OCI-LY3 (cell line): ENCODE measurements at regions not wholly inside any gene's neighbourhood (a gene's known extent, or its start where the extent isn't known, plus 50 kb on each side); places are given as distances from the start of the nearest gene placed in this dataset.

Experiments used
- EZH2phosphoT487 ChIP-seq: fragments of 200-600 bp; shearing (Covaris generic); IDR thresholded peaks from 2 replicates; pipeline ENCODE4 v1.6.1; 2018; ENCODE audit warnings: antibody characterized with exemption, mixed run types, low read depth
- TF ChIP-seq, protein P1 (sequence below): fragments of 200-600, 300-600 bp; sonication (generic); IDR thresholded peaks from 2 replicates; pipeline ENCODE4 v1.5.1; 2014; ENCODE audit warnings: antibody characterized with exemption, low read length, low read depth

DNA sequence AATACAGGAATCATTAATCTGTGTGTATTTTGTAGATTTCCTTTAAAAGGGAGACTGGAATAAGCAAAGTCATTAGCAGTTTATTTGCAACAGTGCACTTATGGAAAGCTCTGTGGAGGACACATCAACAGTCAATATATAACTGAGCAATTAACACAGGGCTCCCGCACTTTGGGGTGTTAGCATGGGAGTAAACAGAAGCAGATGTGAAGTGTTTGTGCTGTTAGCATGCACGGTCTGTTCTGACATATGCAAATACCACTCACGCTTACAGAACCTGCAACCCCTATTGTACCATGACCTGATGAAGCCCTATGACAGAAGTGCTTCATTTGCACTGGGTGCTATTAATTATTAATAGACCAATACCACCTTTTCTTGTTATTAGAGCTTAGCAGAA lies 118.9 kb downstream of the PPP1R3A start:
- TF ChIP-seq, protein P1, sequence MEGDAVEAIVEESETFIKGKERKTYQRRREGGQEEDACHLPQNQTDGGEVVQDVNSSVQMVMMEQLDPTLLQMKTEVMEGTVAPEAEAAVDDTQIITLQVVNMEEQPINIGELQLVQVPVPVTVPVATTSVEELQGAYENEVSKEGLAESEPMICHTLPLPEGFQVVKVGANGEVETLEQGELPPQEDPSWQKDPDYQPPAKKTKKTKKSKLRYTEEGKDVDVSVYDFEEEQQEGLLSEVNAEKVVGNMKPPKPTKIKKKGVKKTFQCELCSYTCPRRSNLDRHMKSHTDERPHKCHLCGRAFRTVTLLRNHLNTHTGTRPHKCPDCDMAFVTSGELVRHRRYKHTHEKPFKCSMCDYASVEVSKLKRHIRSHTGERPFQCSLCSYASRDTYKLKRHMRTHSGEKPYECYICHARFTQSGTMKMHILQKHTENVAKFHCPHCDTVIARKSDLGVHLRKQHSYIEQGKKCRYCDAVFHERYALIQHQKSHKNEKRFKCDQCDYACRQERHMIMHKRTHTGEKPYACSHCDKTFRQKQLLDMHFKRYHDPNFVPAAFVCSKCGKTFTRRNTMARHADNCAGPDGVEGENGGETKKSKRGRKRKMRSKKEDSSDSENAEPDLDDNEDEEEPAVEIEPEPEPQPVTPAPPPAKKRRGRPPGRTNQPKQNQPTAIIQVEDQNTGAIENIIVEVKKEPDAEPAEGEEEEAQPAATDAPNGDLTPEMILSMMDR, result no peak
- TF ChIP-seq EZH2phosphoT487, result no peak
